GM18951 (cell line): ENCODE measurements at regions not wholly inside any gene's neighbourhood (a gene's known extent, or its start where the extent isn't known, plus 50 kb on each side); places are given as distances from the start of the nearest gene placed in this dataset.

Experiments used
- POLR2A ChIP-seq: IDR thresholded peaks from 4 replicates; pipeline ENCODE4 v1.6.1; 2011; ENCODE audit warnings: mild to moderate bottlenecking; ENCODE audit not compliant: insufficient read length, insufficient read depth; ENCODE audit errors: extremely low read depth
- in situ Hi-C: fragments of 300-500 bp; cut with MboI; formaldehyde crosslinking; loops from one replicate; pipeline ENCODE4 v1.12.0; 2022; ENCODE audit warnings: low sequenced_read_pairs, mixed read lengths, inconsistent platforms; ENCODE audit not compliant: unreplicated experiment

- TF ChIP-seq POLR2A: no peak
- in situ Hi-C loops: no loop called here
Measured at GRCh38 chr5:54859316-54859715, 126.1 kb downstream of the ESM1 start.

- no peak for TF ChIP-seq POLR2A
- in situ Hi-C loops: no loop called here
Measured at GRCh38 chr5:54854883-54855581, 130.4 kb downstream of the ESM1 start.

GRCh38 chr5:54852007-54852406 lies 133.4 kb downstream of the ESM1 start:
- TF ChIP-seq POLR2A: no peak

GRCh38 chr5:54851449-54851848 lies 133.9 kb downstream of the ESM1 start:
- in situ Hi-C loops: no loop called here
- no peak for TF ChIP-seq POLR2A

More at GRCh38 chr5:54852007-54852406, 133.4 kb downstream of the ESM1 start:
- in situ Hi-C loops: no loop called here

- no peak for TF ChIP-seq POLR2A
- in situ Hi-C loops: loop anchor here (10.0 kb wide), 1 partner anchor 334 kb away; the partner anchor contains the start of gene SNX18
Measured at GRCh38 chr5:54848581-54848980, 136.8 kb downstream of the ESM1 start.

- in situ Hi-C loops: loop anchor here (10.0 kb wide), 1 partner anchor 331 kb away; the partner anchor contains the start of gene SNX18
- TF ChIP-seq POLR2A: no peak
Measured at GRCh38 chr5:54845567-54845941, 139.8 kb downstream of the ESM1 start.

GRCh38 chr5:54844905-54845566 lies 140.4 kb downstream of the ESM1 start:
- TF ChIP-seq POLR2A: no peak
- in situ Hi-C loops: loop anchor here (10.0 kb wide), 1 partner anchor 330 kb away; the partner anchor contains the start of gene SNX18

GRCh38 chr5:54844266-54844665 lies 141.1 kb downstream of the ESM1 start:
- TF ChIP-seq POLR2A: no peak
- in situ Hi-C loops: loop anchor here (10.0 kb wide), 1 partner anchor 329 kb away; the partner anchor contains the start of gene SNX18

- TF ChIP-seq POLR2A: no peak
- in situ Hi-C loops: loop anchor here (10.0 kb wide), 1 partner anchor 327 kb away; the partner anchor contains the start of gene SNX18
Measured at GRCh38 chr5:54841481-54841880, 143.9 kb downstream of the ESM1 start.

GRCh38 chr5:54838843-54839242 lies 146.6 kb downstream of the ESM1 start:
- TF ChIP-seq POLR2A: no peak
- in situ Hi-C loops: no loop called here

GRCh38 chr5:54837981-54838380 lies 147.4 kb downstream of the ESM1 start:
- in situ Hi-C loops: no loop called here
- no peak for TF ChIP-seq POLR2A

GRCh38 chr5:54837093-54837492 lies 148.3 kb downstream of the ESM1 start:
- in situ Hi-C loops: no loop called here
- TF ChIP-seq POLR2A: no peak

- no peak for TF ChIP-seq POLR2A
- in situ Hi-C loops: no loop called here
Measured at GRCh38 chr5:54835647-54836046, 149.7 kb downstream of the ESM1 start.
